Colonic mucosa (tissue), 4 donors: ENCODE measurements at regions not wholly inside any gene's neighbourhood (a gene's known extent, or its start where the extent isn't known, plus 50 kb on each side); places are given as distances from the start of the nearest gene placed in this dataset.
A peak's percentile ranks its signal among the peaks of the same experiment; 100 is the strongest.

ENCODE experiments used
- DNase-seq: peaks from one replicate; pipeline ENCODE4 v3.0.0-alpha.2; 2020
- H3K27ac ChIP-seq: fragments of 200-600 bp; one replicate; pipeline ENCODE4 v1.8.0; 2021
- H3K27me3 ChIP-seq: fragments of 200-600 bp; one replicate; pipeline ENCODE4 v1.8.0; 2021
- H3K36me3 ChIP-seq: fragments of 200-600 bp; one replicate; pipeline ENCODE4 v1.8.0; 2021
- H3K4me1 ChIP-seq: fragments of 200-600 bp; one replicate; pipeline ENCODE4 v1.8.0; 2021; ENCODE audit warnings: mild to moderate bottlenecking
- H3K4me3 ChIP-seq: fragments of 200-600 bp; one replicate; pipeline ENCODE4 v1.8.0; 2021
- H3K9ac ChIP-seq, 2 donors: one replicate each; pipeline ENCODE4 v1.7.0; 2013; ENCODE audit warnings: control low read depth in 2 of 2, low read depth in 2 of 2, low read length in 2 of 2
- H3K9me3 ChIP-seq: fragments of 200-600 bp; one replicate; pipeline ENCODE4 v1.8.0; 2021
- intact Hi-C: fragments of 100-400 bp; cut with DNase I; formaldehyde crosslinking; loops from one replicate; pipeline ENCODE4 v1.14.1; 2022
- TF ChIP-seq, protein P1 (sequence below): fragments of 200-600 bp; IDR thresholded peaks from one replicate; pipeline ENCODE4 v1.8.0; 2022; ENCODE audit warnings: antibody characterized with exemption, mild to moderate bottlenecking
- donor health status: healthy.
- donor health status: DM: no; HTN: no; CAD: no.
- donor health status: DM: no; HTN: no; CAD: no.

DNA sequence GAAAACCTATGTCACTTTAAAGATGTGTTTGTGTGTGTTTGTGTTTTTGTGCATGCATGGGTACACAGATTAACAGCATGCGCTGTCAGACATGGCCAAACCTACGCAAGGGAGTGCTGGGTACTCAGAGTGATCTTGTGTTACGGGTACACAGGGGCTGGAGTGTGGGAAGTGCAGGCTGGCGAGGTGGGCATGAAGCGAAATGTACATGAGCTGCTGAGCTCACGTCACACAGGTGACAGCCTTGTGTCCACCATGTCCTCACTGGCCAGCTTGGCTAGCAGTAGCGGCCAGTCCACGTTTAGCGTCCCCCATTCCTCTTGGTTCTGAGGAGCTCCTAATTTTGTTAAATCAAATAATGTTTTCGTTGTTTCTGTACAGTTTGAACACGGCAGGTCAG is 979.7 kb upstream of the TMEM132C start:
- H3K27ac ChIP-seq: no peak overlapping the region
- H3K9me3 ChIP-seq: no peaks in the 10 kb centered on the region
- H3K9ac ChIP-seq: no peak overlapping the region
- no peaks in the 10 kb centered on the region for H3K27me3 ChIP-seq
- DNase-seq: no peak
- no peaks in the 10 kb centered on the region for H3K36me3 ChIP-seq
- TF ChIP-seq, protein P1, sequence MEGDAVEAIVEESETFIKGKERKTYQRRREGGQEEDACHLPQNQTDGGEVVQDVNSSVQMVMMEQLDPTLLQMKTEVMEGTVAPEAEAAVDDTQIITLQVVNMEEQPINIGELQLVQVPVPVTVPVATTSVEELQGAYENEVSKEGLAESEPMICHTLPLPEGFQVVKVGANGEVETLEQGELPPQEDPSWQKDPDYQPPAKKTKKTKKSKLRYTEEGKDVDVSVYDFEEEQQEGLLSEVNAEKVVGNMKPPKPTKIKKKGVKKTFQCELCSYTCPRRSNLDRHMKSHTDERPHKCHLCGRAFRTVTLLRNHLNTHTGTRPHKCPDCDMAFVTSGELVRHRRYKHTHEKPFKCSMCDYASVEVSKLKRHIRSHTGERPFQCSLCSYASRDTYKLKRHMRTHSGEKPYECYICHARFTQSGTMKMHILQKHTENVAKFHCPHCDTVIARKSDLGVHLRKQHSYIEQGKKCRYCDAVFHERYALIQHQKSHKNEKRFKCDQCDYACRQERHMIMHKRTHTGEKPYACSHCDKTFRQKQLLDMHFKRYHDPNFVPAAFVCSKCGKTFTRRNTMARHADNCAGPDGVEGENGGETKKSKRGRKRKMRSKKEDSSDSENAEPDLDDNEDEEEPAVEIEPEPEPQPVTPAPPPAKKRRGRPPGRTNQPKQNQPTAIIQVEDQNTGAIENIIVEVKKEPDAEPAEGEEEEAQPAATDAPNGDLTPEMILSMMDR: no peak
- no peaks in the 10 kb centered on the region for H3K4me1 ChIP-seq
- intact Hi-C loops: no loop called here
- H3K4me3 ChIP-seq: no peak overlapping the region

DNA sequence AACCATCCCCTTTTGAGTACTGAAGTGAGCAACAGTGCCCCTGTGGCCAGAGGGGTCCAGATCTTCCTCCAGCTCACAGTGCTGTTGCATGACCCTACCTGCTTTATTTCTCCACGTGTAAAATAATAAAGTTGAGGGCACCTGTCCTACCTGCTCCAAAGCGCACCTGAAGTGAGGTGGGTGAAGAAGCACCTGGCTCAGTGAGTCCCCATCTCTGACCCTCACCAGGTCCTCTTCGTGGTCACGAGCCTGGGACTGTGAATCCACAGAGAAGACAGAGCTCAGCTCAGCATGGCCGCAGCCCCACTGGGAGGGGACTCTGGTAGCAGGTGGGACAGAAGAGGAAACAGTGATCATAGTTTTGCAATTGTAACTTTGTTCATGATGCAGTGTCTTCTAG is 976.7 kb upstream of the TMEM132C start:
- TF ChIP-seq, protein P1: no peak
- H3K9me3 ChIP-seq: no peaks in the 10 kb centered on the region
- no peak overlapping the region for H3K27ac ChIP-seq
- no peaks in the 10 kb centered on the region for H3K36me3 ChIP-seq
- intact Hi-C loops: loop anchor here (5.0 kb wide), 1 partner anchor 183 kb away; no protein-coding TSS in a partner anchor
- H3K9ac ChIP-seq: no peak overlapping the region
- no peak overlapping the region for H3K4me3 ChIP-seq
- no peaks in the 10 kb centered on the region for H3K27me3 ChIP-seq
- no peak for DNase-seq
- no peaks in the 10 kb centered on the region for H3K4me1 ChIP-seq

DNA sequence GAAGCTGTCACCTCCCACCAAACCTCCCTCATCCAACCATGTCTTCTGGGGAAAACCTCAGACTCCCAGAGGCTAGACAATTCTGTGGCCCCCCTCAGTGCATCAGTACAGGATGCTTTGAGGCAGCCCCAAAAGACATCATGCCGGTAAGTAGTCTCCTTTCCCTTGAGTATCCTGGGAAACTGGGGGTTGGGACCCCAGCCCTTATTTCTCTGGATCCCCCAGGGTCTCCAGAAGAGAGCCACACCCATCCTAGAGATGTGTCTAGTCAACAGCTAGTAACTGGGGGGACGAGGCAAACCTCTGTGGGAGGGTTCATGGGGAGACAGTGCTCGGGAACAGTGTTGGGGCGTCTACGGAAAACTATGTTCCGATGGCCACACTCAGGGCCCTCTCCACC is 974.2 kb upstream of the TMEM132C start:
- Histone ChIP-seq H3K9me3 (no peaks in the 10 kb centered on the region), H3K4me1 (no peaks in the 10 kb centered on the region), H3K36me3 (no peaks in the 10 kb centered on the region), H3K4me3 (no peak overlapping the region), H3K27ac (no peak overlapping the region), H3K9ac (no peak overlapping the region), H3K27me3 (no peaks in the 10 kb centered on the region)
- TF ChIP-seq, protein P1: no peak
- no peak for DNase-seq
- intact Hi-C loops: loop anchor here (5.0 kb wide), 1 partner anchor 185 kb away; no protein-coding TSS in a partner anchor

DNA sequence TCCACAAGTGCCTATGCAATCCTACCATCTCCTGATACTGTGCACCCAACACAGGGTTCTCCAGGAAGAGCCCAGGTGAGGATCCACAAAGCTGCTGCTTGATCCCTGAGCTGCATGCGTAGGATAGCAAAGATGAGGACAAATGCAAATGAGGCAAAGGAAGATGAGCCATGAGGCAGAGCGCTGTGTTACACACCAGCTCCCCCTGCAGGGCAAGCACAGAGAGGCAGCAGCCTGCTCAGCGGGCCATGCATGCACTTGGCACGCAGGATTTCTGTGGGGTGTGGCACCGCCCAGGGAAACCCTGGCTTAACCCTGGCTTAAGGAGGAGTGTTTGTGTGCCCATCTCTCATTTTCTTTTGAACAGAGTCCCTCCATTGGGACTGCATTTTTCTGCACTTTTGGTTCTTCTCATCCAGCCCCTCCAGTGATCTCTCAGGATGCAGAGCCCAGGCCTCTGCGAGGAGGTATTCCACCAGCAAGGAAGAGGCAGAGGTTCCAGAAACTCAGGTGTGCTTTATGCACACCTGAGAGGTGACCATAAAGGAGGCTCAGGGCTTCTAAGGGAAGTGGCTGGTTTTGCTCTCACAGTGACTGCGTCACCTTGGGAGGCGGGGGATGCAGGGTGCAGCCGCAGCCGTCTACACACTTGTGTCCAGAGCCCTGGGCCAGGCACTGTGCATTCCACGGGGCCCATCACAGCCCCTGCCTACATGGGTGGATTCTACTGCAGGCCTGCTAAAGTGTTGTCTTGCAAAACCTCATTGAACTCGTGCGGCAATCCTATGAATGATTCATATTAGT is 973.3 kb upstream of the TMEM132C start:
- H3K36me3 ChIP-seq: no peaks in the 10 kb centered on the region
- H3K27me3 ChIP-seq: no peaks in the 10 kb centered on the region
- TF ChIP-seq, protein P1: peak; percentile 77
- no peaks in the 10 kb centered on the region for H3K9me3 ChIP-seq
- H3K9ac ChIP-seq: no peak overlapping the region
- no peak overlapping the region for H3K27ac ChIP-seq
- intact Hi-C loops: loop anchor here (5.0 kb wide), 1 partner anchor 186 kb away; no protein-coding TSS in a partner anchor
- DNase-seq: peak; percentile 40
- H3K4me1 ChIP-seq: no peaks in the 10 kb centered on the region
- no peak overlapping the region for H3K4me3 ChIP-seq

DNA sequence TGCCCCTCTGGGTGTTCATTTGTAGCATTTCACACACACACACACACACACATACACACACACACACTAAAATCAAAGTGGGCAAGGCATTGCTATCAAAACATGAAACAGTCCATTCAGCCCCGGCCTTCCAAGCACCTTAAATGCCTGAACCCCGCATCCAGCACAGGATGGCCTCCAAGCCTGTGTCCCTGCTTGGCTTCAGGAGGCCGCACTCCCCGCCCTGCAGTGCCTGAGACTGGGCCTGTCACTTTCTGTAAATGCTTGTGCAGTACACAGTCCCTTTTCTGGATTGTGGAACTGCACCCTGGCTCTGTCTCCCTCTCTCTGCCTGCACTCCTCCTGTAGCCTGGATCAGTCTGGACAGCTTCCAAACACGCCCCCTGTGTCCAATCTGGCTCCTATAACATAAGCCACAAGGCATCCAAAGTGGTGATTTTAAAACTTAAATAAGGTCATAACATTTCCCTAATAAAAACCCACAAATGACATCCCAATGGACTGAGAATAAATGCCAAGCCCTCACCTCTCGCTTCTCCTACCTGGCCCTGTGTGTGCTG is 972.2 kb upstream of the TMEM132C start:
- TF ChIP-seq, protein P1: no peak
- Histone ChIP-seq H3K9ac (no peak overlapping the region), H3K27me3 (no peaks in the 10 kb centered on the region), H3K4me1 (no peaks in the 10 kb centered on the region), H3K4me3 (no peak overlapping the region), H3K36me3 (no peaks in the 10 kb centered on the region), H3K27ac (no peak overlapping the region), H3K9me3 (no peaks in the 10 kb centered on the region)
- intact Hi-C loops: loop anchor here (5.0 kb wide), 1 partner anchor 187 kb away; no protein-coding TSS in a partner anchor
- no peak for DNase-seq
